GM13976 (cell line): ENCODE measurements at regions not wholly inside any gene's neighbourhood (a gene's known extent, or its start where the extent isn't known, plus 50 kb on each side); places are given as distances from the start of the nearest gene placed in this dataset.
A peak's percentile ranks its signal among the peaks of the same experiment; 100 is the strongest.

Experiments used
- DNase-seq: peaks from one replicate; pipeline ENCODE4 v3.0.0; 2012; ENCODE audit warnings: low spot score
- in situ Hi-C: fragments of 300-500 bp; cut with MboI; formaldehyde crosslinking; loops from one replicate; pipeline ENCODE4 v1.12.0; 2022; ENCODE audit warnings: low sequenced_read_pairs, mixed read lengths, inconsistent platforms; ENCODE audit not compliant: unreplicated experiment
- TF ChIP-seq, protein P1 (sequence below): IDR thresholded peaks from 2 replicates; pipeline ENCODE4 v1.5.1; 2012; ENCODE audit warnings: borderline replicate concordance, mild to moderate bottlenecking; ENCODE audit not compliant: insufficient read depth; ENCODE audit errors: extremely low read depth, missing control alignments, control extremely low read depth

DNA sequence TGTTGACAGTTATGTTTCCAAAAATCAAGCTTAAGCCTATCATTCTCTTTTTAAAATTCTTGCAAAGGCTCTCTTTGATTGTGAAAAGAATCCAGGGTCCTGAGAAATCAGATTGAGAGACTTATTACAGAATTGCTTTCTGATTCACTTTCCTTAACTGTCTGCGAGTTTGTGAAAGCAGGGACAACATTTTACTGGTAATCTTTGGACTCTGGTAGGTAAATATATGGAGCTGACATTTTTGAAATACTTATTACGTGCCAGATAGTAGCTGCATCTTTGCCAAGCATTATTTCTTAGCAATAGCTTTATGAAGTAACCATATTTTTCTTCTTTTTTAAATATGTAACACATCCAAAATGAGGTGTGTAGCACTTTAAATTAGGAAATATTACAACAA is 570.9 kb downstream of the CMPK2 start:
- TF ChIP-seq, protein P1, sequence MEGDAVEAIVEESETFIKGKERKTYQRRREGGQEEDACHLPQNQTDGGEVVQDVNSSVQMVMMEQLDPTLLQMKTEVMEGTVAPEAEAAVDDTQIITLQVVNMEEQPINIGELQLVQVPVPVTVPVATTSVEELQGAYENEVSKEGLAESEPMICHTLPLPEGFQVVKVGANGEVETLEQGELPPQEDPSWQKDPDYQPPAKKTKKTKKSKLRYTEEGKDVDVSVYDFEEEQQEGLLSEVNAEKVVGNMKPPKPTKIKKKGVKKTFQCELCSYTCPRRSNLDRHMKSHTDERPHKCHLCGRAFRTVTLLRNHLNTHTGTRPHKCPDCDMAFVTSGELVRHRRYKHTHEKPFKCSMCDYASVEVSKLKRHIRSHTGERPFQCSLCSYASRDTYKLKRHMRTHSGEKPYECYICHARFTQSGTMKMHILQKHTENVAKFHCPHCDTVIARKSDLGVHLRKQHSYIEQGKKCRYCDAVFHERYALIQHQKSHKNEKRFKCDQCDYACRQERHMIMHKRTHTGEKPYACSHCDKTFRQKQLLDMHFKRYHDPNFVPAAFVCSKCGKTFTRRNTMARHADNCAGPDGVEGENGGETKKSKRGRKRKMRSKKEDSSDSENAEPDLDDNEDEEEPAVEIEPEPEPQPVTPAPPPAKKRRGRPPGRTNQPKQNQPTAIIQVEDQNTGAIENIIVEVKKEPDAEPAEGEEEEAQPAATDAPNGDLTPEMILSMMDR: no peak
- in situ Hi-C loops: no loop called here

DNA sequence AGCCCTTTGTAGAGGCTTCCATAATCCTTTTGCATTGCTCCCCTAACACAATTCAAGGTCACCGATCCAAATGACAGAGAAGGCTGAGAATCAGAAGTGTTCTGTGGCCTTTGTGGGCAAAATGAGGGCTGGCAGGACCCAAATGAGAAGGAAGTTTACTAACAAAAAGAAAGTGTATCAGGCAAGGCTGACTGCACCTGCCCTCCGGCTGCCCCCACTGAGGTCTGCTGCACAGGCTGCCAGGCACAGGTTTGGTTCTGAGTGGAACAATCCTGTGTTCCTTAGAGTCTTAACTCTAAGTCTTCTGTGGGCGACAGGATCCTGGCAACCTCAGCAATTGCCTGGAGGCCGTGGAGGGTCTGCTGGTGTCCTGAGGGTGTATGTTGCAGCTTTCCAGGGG is 568.5 kb downstream of the CMPK2 start:
- no peak for DNase-seq
- TF ChIP-seq, protein P1: no peak
- in situ Hi-C loops: no loop called here

More for the DNA sequence above, 570.9 kb downstream of the CMPK2 start:
- DNase-seq: no peak

DNA sequence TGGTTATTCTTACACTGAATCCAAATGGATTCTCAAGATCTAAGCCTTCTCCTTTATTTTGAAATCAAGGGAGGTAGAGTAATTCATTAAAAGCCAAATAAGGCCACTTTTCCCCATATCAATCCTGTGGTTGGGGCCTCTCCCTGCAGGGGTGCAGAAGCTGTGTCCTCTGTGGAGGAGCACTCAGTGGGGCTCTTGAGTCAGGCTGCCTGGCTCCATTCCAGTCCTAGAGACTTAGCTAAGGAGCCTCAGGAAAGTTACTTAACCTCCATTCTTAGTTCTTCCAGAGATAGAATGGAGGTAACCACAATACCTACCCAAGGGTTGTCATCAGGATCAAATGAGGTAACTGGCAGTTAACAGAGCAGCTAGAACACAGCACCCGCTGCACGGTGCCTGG is 564.3 kb downstream of the CMPK2 start:
- no peak for DNase-seq
- TF ChIP-seq, protein P1: no peak
- in situ Hi-C loops: no loop called here

DNA sequence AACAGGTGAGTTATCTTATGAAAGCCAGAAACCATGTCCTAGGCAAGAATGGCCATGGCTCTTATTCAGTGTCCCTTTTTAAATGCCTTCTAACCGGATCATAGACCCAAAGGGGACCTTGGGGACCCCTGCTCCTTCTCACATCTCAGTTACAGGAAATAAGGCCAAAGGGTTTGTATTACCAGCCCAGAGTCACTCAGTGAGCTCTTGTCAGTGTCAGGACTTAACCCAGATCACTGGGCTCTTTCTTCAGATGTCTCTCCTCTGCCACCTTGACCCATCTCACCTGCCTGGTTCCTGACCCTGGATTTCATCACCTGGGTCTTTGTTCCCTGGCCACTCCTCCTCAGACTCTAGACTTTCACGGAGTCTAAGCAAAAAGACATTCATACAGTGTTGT is 556.7 kb downstream of the CMPK2 start:
- in situ Hi-C loops: no loop called here
- TF ChIP-seq, protein P1: no peak
- no peak for DNase-seq

DNA sequence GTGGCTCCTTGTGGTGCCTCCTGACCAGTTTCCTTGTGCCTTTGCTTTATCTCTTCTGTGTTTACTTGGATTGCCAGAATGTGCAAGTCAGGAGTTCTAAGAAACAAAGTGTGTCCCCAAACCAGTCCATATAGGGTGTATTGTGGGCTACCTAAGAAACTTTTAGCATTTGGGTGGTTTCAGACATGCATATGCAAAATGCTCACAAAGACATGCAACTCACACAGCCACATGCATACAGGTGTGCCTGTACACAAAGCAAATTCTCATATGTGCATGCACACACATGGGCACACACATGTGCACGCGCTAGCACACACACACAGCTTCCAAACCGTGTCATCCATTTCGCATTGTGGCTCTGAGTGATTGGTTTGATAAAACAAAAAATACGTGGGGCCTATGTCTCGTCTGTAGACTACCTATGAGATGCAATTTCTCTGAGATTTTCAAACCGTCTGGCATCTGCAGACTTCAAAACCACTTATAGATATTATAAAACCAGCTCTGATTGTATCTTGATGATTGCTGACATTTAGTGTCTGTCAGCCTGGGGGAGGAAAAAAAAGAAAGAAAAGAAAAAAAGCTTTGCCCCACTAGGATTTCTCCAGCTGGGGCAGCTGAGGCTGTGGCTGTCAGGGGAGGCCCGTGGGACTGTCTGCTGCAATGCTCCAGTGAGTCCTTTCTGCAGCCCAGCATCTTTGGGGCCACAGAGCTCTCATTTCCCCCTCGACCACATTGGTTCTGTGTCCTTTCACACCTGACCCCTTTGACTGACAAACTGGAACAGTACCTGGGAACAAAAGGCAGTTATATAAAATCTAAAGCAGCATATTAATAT is 556.1 kb downstream of the CMPK2 start:
- DNase-seq: peak; percentile 48
- in situ Hi-C loops: no loop called here
- TF ChIP-seq, protein P1: no peak

DNA sequence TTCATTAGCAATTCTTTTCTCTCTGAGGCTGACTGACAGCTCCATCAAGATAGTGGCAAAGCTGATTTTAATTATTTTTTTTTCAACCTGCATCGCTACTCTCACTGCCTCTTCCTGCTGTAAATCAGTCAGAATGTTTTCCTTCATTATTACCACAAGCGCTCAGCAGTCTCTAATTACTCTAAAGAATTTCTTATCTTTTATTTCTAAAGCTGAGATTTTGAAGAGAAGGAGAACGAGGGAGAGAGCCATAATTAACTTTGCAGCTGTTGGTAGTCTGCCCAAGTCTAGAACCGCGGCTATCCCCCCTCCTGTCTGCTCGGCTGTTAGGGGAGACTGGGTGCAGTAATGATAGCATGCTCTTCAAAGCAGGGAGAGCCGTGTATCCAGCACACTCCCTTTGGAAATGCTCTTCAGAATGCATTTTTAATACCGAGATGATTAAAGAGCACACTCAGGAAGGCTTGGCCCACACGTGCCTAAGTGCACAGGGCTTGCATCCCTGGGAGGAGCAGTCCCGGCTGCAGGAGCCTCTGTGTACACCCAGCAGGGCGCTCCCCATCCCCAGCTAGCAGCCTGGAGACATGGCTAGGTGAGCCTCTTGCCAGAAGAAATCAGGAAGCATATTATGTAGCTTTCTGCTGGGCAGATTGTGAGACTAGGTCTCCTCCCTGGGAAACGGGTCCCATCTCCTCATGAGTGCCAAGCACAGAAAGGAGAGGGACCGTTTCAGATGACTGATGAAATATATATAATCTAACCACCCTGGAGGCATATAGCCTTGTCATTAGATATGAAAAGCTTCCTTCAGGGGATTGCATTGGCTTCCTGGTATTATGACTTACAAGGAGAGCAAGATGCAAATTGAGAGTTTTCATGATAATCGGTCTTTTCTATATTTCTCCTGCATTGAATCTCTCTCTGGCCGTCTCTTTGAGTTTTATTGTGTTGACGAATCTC is 555.2 kb downstream of the CMPK2 start:
- DNase-seq: no peak
- TF ChIP-seq, protein P1: no peak
- in situ Hi-C loops: no loop called here
